ENCODE measurements at regions not wholly inside any gene's neighbourhood (a gene's known extent, or its start where the extent isn't known, plus 50 kb on each side); places are given as distances from the start of the nearest gene placed in this dataset.

- intact Hi-C loops (cut with micrococcal nuclease) = no loop called here
- no peak overlapping the region for H3K27ac ChIP-seq (ENCODE audit: low read depth, low read length)
- no peaks in the 10 kb centered on the region for H3K4me1 ChIP-seq (ENCODE audit: control insufficient read depth in 1 of 2, insufficient read depth in 2 of 2, low read length in 2 of 2)
- ATAC-seq (no peak), DNase-seq (ENCODE audit: low read depth, low spot score) (no peak)
- no peak overlapping the region for H3K9ac ChIP-seq (ENCODE audit: low read length)
- H2AFZ ChIP-seq (ENCODE audit: low read depth, low read length, poor library complexity, severe bottlenecking) = no peak overlapping the region
- no peak overlapping the region for H3K4me3 ChIP-seq (replicated peaks in 1 of 2; ENCODE audit: low read depth in 1 of 2, low read length in 2 of 2)
- no peak for TF ChIP-seq TCF7L2 (IDR thresholded peaks at IDR 0.05; ENCODE audit: borderline replicate concordance, extremely low read depth, insufficient read depth, insufficient read length)
- TF ChIP-seq JUND (IDR thresholded peaks at IDR 0.05) = no peak
- TF ChIP-seq SRF (IDR thresholded peaks at IDR 0.05; ENCODE audit: low read depth) = no peak
- TF ChIP-seq POLR2AphosphoS5 (IDR thresholded peaks at IDR 0.05; ENCODE audit: low read depth, low read length) = no peak
- no peak for TF ChIP-seq YY1 (IDR thresholded peaks at IDR 0.05; ENCODE audit: extremely low read depth, insufficient replicate concordance, low read depth, low read length)
- TF ChIP-seq CBX3 (IDR thresholded peaks at IDR 0.05; ENCODE audit: low read depth) = no peak
- no peak for TF ChIP-seq CTCF (IDR thresholded peaks at IDR 0.05 in 2 of 3, conservative IDR thresholded peaks at IDR 0.05 in 1 of 3; ENCODE audit: borderline replicate concordance in 1 of 3, insufficient read depth in 1 of 3, low read depth in 2 of 3, low read length in 2 of 3)
- no peak for TF ChIP-seq FOSL1 (IDR thresholded peaks at IDR 0.05; ENCODE audit: low read depth)
- TF ChIP-seq REST (IDR thresholded peaks at IDR 0.05; ENCODE audit: low read depth) = no peak
- TF ChIP-seq ZBTB33 (IDR thresholded peaks at IDR 0.05; ENCODE audit: extremely low read depth, insufficient replicate concordance, low read length) = no peak
- no peak for TF ChIP-seq SIN3A (IDR thresholded peaks at IDR 0.05; ENCODE audit: low read depth)
- H3K9me3 ChIP-seq (ENCODE audit: control insufficient read depth in 1 of 2, insufficient read depth in 1 of 2, low read depth in 1 of 2, low read length in 2 of 2) = no peaks in the 10 kb centered on the region
- H3K9me2 ChIP-seq (ENCODE audit: insufficient read depth) = no peaks in the 10 kb centered on the region
- no peak overlapping the region for H3K4me2 ChIP-seq (ENCODE audit: low read length)
- ChIA-PET POLR2A (no interaction called here), CTCF (no interaction called here), RAD21 (ENCODE audit: low non-redundant PET in 1 of 2, low total read pairs in 2 of 2, uncharacterized antibody in 2 of 2, unreplicated experiment in 2 of 2) (no interaction called here)
- no peaks in the 10 kb centered on the region for H3K36me3 ChIP-seq (ENCODE audit: control insufficient read depth in 1 of 2, insufficient read depth in 2 of 2, low read length in 2 of 2)
- no TSS peak for BruUV-seq (replicated peaks)
- H3K79me2 ChIP-seq (ENCODE audit: insufficient read depth, low read length) = no peaks in the 10 kb centered on the region
- H4K20me1 ChIP-seq (ENCODE audit: insufficient read depth) = no peaks in the 10 kb centered on the region
- 0 out of 2 replicates have a peak, but pooled peaks cover 3% of the 10 kb centered on the region for H3K27me3 ChIP-seq (ENCODE audit: insufficient read depth, low read length)
These were observed 268.3 kb downstream of the TFAP2C start for GRCh38 chr20:56897318-56897957.
